Astrocyte (in vitro differentiated cells and primary cell): ENCODE measurements at regions not wholly inside any gene's neighbourhood (a gene's known extent, or its start where the extent isn't known, plus 50 kb on each side); places are given as distances from the start of the nearest gene placed in this dataset.

Experiments used
- DNase-seq: peaks from one replicate; pipeline ENCODE4 v3.0.0-alpha.2; 2010; ENCODE audit warnings: low read depth
- FAIRE-seq: peaks from 2 replicates; lab custom pipeline; 2011; peaks lifted over from hg19 to GRCh38; lab: Jason Lieb, UNC
- H2AFZ ChIP-seq: 2 replicates; pipeline ENCODE4 v1.6.0; 2012; ENCODE audit warnings: low read depth, low read length, inconsistent platforms
- H3K27ac ChIP-seq: 2 replicates; pipeline ENCODE4 v1.5.1; 2011; ENCODE audit warnings: low read depth, low read length, inconsistent platforms
- H3K27me3 ChIP-seq: 2 replicates; pipeline ENCODE4 v1.6.0; 2011; ENCODE audit warnings: low read length, inconsistent platforms; ENCODE audit not compliant: insufficient read depth
- H3K36me3 ChIP-seq: 2 replicates; pipeline ENCODE4 v1.5.1; 2011; ENCODE audit warnings: low read length, inconsistent platforms; ENCODE audit not compliant: insufficient read depth
- H3K4me1 ChIP-seq: 2 replicates; pipeline ENCODE4 v1.5.1; 2011; ENCODE audit warnings: low read length, inconsistent platforms; ENCODE audit not compliant: insufficient read depth
- H3K4me2 ChIP-seq: 2 replicates; pipeline ENCODE4 v1.6.0; 2012; ENCODE audit warnings: low read length, inconsistent platforms
- H3K4me3 ChIP-seq: 2 replicates; pipeline ENCODE4 v1.5.1; 2011; ENCODE audit warnings: low read depth, mild to moderate bottlenecking, low read length, inconsistent platforms; ENCODE audit not compliant: insufficient read depth
- H3K79me2 ChIP-seq: 2 replicates; pipeline ENCODE4 v1.6.0; 2012; ENCODE audit warnings: mild to moderate bottlenecking, low read length, inconsistent platforms; ENCODE audit not compliant: insufficient read depth
- H3K9ac ChIP-seq: 2 replicates; pipeline ENCODE4 v1.6.0; 2012; ENCODE audit warnings: mild to moderate bottlenecking, low read length, inconsistent platforms
- H3K9me3 ChIP-seq: 2 replicates; pipeline ENCODE4 v1.5.1; 2012; ENCODE audit warnings: low read depth, mild to moderate bottlenecking, low read length, inconsistent platforms; ENCODE audit not compliant: insufficient read depth
- H4K20me1 ChIP-seq: 2 replicates; pipeline ENCODE4 v1.6.0; 2012; ENCODE audit warnings: low read length, inconsistent platforms; ENCODE audit not compliant: insufficient read depth
- H3K27ac Mint-ChIP-seq: one replicate; pipeline ENCODE4 v1.8.0; 2021; ENCODE audit warnings: mild to moderate bottlenecking, mixed read lengths; ENCODE audit not compliant: unreplicated experiment
- H3K27me3 Mint-ChIP-seq: one replicate; pipeline ENCODE4 v1.8.0; 2021; ENCODE audit warnings: low read depth, mixed read lengths; ENCODE audit not compliant: unreplicated experiment
- H3K36me3 Mint-ChIP-seq: one replicate; pipeline ENCODE4 v1.8.0; 2021; ENCODE audit warnings: low read depth, mixed read lengths; ENCODE audit not compliant: unreplicated experiment
- H3K4me1 Mint-ChIP-seq: one replicate; pipeline ENCODE4 v1.8.0; 2021; ENCODE audit warnings: low read depth, mixed read lengths; ENCODE audit not compliant: unreplicated experiment
- H3K4me3 Mint-ChIP-seq: one replicate; pipeline ENCODE4 v1.8.0; 2021; ENCODE audit warnings: mild to moderate bottlenecking, moderate library complexity, mixed read lengths; ENCODE audit not compliant: unreplicated experiment
- H3K9me3 Mint-ChIP-seq: one replicate; pipeline ENCODE4 v1.8.0; 2021; ENCODE audit warnings: mild to moderate bottlenecking, mixed read lengths; ENCODE audit not compliant: unreplicated experiment
- CTCF ChIP-seq: IDR thresholded peaks from 2 replicates; pipeline ENCODE4 v1.5.1; 2011; ENCODE audit warnings: low read depth, mild to moderate bottlenecking, inconsistent platforms, low read length, moderate library complexity; ENCODE audit not compliant: insufficient read depth
- EZH2 ChIP-seq: IDR thresholded peaks from 2 replicates; pipeline ENCODE4 v1.6.1; 2012; ENCODE audit warnings: mild to moderate bottlenecking, low read length, inconsistent platforms; ENCODE audit not compliant: insufficient read depth

GRCh38 chr2:236745420-236746210, 176.0 kb downstream of the ACKR3 start:
- H3K4me3 Mint-ChIP-seq = peak overlapping the region; percentile 47
- peak overlapping the region; percentile 100 for H3K27ac Mint-ChIP-seq
- peak overlapping the region; percentile 85 for H3K9ac ChIP-seq
- H3K9me3 Mint-ChIP-seq = peaks cover 5% of the 10 kb centered on the region
- H4K20me1 ChIP-seq = no peaks in the 10 kb centered on the region
- H3K4me1 Mint-ChIP-seq = peaks cover 75% of the 10 kb centered on the region
- DNase-seq (peak; percentile 91), FAIRE-seq (peak; percentile 76)
- H3K36me3 ChIP-seq = no peaks in the 10 kb centered on the region
- H3K79me2 ChIP-seq = no peaks in the 10 kb centered on the region
- peaks cover 52% of the 10 kb centered on the region for H3K4me1 ChIP-seq
- no peaks in the 10 kb centered on the region for H3K27me3 Mint-ChIP-seq
- no peak overlapping the region for H2AFZ ChIP-seq
- H3K4me3 ChIP-seq = no peak overlapping the region
- H3K27me3 ChIP-seq = no peaks in the 10 kb centered on the region
- no peak for TF ChIP-seq CTCF
- no peak for TF ChIP-seq EZH2
- H3K9me3 ChIP-seq = no peaks in the 10 kb centered on the region
- peak overlapping the region; percentile 96 for H3K27ac ChIP-seq
- H3K36me3 Mint-ChIP-seq = no peaks in the 10 kb centered on the region
- peak overlapping the region; percentile 69 for H3K4me2 ChIP-seq

- H3K27me3 Mint-ChIP-seq = peaks cover 1% of the 10 kb centered on the region
- Histone ChIP-seq H3K4me1 (peaks cover 52% of the 10 kb centered on the region), H4K20me1 (no peaks in the 10 kb centered on the region), H3K9ac (peak overlapping the region; percentile 85), H2AFZ (no peak overlapping the region), H3K9me3 (no peaks in the 10 kb centered on the region), H3K4me3 (no peak overlapping the region), H3K27ac (no peak overlapping the region), H3K4me2 (no peak overlapping the region), H3K27me3 (no peaks in the 10 kb centered on the region), H3K36me3 (no peaks in the 10 kb centered on the region), H3K79me2 (no peaks in the 10 kb centered on the region)
- H3K4me1 Mint-ChIP-seq = peaks cover 72% of the 10 kb centered on the region
- no peak for DNase-seq
- no peaks in the 10 kb centered on the region for H3K36me3 Mint-ChIP-seq
- H3K9me3 Mint-ChIP-seq = peaks cover 7% of the 10 kb centered on the region
- H3K27ac Mint-ChIP-seq = peak overlapping the region; percentile 34
- FAIRE-seq = no peak
- no peak overlapping the region for H3K4me3 Mint-ChIP-seq
- no peak for TF ChIP-seq EZH2
- TF ChIP-seq CTCF = no peak
These were observed 177.2 kb downstream of the ACKR3 start for GRCh38 chr2:236746833-236747232.

DNA sequence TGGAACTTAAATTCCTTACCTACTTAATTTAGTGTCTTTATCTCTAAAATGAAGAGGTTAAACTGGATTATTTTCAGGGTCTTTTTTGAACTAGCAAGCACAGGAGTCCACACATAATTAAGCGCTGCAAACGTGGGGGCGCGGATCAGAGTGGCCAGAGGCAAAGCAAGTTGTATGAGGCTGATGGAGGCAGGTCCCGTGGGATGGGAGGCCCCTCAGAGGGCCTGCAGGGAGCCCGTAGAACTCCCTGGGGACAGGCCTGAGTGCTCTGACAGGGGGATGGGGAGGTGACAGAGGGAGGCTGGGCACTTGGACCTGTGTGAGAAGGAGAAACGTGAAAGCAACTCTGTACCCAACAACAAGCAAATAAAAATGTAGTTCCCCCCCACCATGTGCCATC, 177.8 kb downstream of the ACKR3 start:
- no peak overlapping the region for H3K9ac ChIP-seq
- peak overlapping the region; percentile 54 for H3K4me3 Mint-ChIP-seq
- H3K36me3 ChIP-seq = no peaks in the 10 kb centered on the region
- H3K4me1 ChIP-seq = peaks cover 52% of the 10 kb centered on the region
- no peaks in the 10 kb centered on the region for H3K79me2 ChIP-seq
- H3K9me3 Mint-ChIP-seq = peaks cover 7% of the 10 kb centered on the region
- H4K20me1 ChIP-seq = no peaks in the 10 kb centered on the region
- H3K9me3 ChIP-seq = no peaks in the 10 kb centered on the region
- H2AFZ ChIP-seq = no peak overlapping the region
- H3K4me1 Mint-ChIP-seq = peaks cover 67% of the 10 kb centered on the region
- peak overlapping the region; percentile 66 for H3K27ac Mint-ChIP-seq
- no peak for DNase-seq
- peaks cover 1% of the 10 kb centered on the region for H3K27me3 Mint-ChIP-seq
- H3K27ac ChIP-seq = no peak overlapping the region
- TF ChIP-seq EZH2 (no peak), CTCF (no peak)
- H3K27me3 ChIP-seq = no peaks in the 10 kb centered on the region
- H3K36me3 Mint-ChIP-seq = no peaks in the 10 kb centered on the region
- H3K4me3 ChIP-seq = no peak overlapping the region
- FAIRE-seq = no peak
- H3K4me2 ChIP-seq = no peak overlapping the region
